ENCODE measurements at regions not wholly inside any gene's neighbourhood (a gene's known extent, or its start where the extent isn't known, plus 50 kb on each side); places are given as distances from the start of the nearest gene placed in this dataset.

- Histone ChIP-seq H3K36me3 (no peaks in the 10 kb centered on the region), H3K27me3 (no peaks in the 10 kb centered on the region), H3K9me3 (peaks cover 0 to 4% (median 0%) of the 10 kb centered on the region in 4 donors), H3K27ac (replicated peaks in 1 of 4) (no peak overlapping the region), H3K4me1 (peaks cover 0 to 2% (median 0%) of the 10 kb centered on the region in 4 donors), H3K4me3 (no peak overlapping the region)
- DNase-seq (ENCODE audit: extremely low spot score): no peak
- intact Hi-C loops (cut with DNase I): no loop called here
- no peak for TF ChIP-seq POLR2A (IDR thresholded peaks at IDR 0.05; ENCODE audit: low read depth)
- TF ChIP-seq EP300 (IDR thresholded peaks at IDR 0.05): no peak
- no peak for TF ChIP-seq POLR2AphosphoS5 (IDR thresholded peaks at IDR 0.05)
- TF ChIP-seq CTCF (IDR thresholded peaks at IDR 0.05): no peak
Measured at GRCh38 chr13:50735071-50735470, 108.4 kb downstream of the DLEU7 start.

DNA sequence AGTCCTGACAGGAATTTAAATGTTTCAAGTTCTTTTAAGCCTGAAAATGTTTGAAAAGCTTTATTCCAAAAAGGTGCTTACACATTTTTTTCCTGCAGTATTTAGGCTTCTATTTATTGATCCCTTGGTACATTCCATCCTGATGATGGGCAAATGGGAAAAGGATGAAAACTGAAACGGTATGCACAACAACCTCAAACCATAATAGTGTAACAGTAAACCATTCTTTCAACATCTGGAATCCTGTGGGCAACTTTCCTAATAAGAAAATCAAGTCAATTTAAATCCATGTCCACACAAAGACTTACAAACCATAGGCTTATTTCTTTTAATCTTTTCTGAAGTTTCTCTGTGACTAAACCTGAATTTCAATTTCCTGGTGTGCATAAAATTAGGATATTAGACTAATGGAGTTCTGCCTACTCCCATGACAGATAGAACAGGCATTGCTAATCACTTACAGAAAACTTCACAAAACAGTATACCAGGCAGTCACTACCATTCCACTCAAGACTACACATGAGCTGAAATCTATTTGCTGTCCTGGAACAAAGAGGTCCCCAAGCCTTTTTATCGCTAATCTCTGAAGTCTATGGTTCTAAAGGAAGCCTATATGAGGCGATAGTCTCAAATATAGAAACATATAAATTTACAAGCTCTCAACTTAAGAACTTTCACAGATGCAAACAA is 103.3 kb downstream of the DLEU7 start:
- H3K9me3 ChIP-seq: no peaks in the 10 kb centered on the region
- H3K27ac ChIP-seq (replicated peaks in 1 of 4): no peak overlapping the region
- no peaks in the 10 kb centered on the region for H3K4me1 ChIP-seq
- DNase-seq (ENCODE audit: extremely low spot score): no peak
- H3K36me3 ChIP-seq: no peaks in the 10 kb centered on the region
- no peak for TF ChIP-seq POLR2AphosphoS5 (IDR thresholded peaks at IDR 0.05)
- TF ChIP-seq CTCF (IDR thresholded peaks at IDR 0.05): no peak
- no peak for TF ChIP-seq POLR2A (IDR thresholded peaks at IDR 0.05; ENCODE audit: low read depth)
- TF ChIP-seq EP300 (IDR thresholded peaks at IDR 0.05): no peak
- 92% methylated on average over 3 of the region's 3 CpGs for WGBS
- H3K27me3 ChIP-seq: no peaks in the 10 kb centered on the region
- H3K4me3 ChIP-seq: no peak overlapping the region
- intact Hi-C loops (cut with DNase I): no loop called here

GRCh38 chr13:50742353-50742752 is 101.1 kb downstream of the DLEU7 start:
- WGBS: 89% methylated on average over 2 of the region's 2 CpGs
- Histone ChIP-seq H3K36me3 (no peaks in the 10 kb centered on the region), H3K4me1 (no peaks in the 10 kb centered on the region), H3K9me3 (no peaks in the 10 kb centered on the region), H3K4me3 (no peak overlapping the region), H3K27ac (replicated peaks in 1 of 4) (no peak overlapping the region), H3K27me3 (no peaks in the 10 kb centered on the region)
- intact Hi-C loops (cut with DNase I): no loop called here
- DNase-seq (ENCODE audit: extremely low spot score): no peak
- TF ChIP-seq EP300 (IDR thresholded peaks at IDR 0.05) (no peak), POLR2AphosphoS5 (IDR thresholded peaks at IDR 0.05) (no peak), POLR2A (IDR thresholded peaks at IDR 0.05; ENCODE audit: low read depth) (no peak), CTCF (IDR thresholded peaks at IDR 0.05) (no peak)

DNA sequence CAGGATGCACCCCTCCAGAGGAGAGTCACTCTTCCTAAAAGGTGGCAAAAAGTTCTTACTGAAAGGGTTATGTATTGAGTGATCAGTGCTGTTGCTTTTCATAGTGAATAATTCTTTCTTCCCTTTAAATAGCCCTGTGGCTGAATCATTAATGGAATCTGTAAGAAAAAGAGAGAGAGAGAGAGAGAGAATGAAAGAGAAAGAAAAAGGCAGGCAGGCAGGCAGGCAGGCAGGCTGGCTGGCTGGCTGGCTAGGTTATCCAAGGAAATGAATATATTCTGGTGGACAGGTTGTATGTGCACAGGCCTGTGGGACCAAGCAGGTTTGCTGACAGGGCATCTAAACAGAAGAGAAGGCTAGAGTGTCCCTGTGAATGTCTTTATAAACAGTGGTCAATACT is 100.5 kb downstream of the DLEU7 start:
- H3K9me3 ChIP-seq: no peaks in the 10 kb centered on the region
- intact Hi-C loops (cut with DNase I): no loop called here
- no peak for DNase-seq (ENCODE audit: extremely low spot score)

More for the DNA sequence above, 100.5 kb downstream of the DLEU7 start:
- H3K4me3 ChIP-seq: no peak overlapping the region
- no peaks in the 10 kb centered on the region for H3K4me1 ChIP-seq
- no peaks in the 10 kb centered on the region for H3K36me3 ChIP-seq
- H3K27me3 ChIP-seq: no peaks in the 10 kb centered on the region
- TF ChIP-seq POLR2AphosphoS5 (IDR thresholded peaks at IDR 0.05): no peak
- no peak for TF ChIP-seq EP300 (IDR thresholded peaks at IDR 0.05)
- no peak for TF ChIP-seq POLR2A (IDR thresholded peaks at IDR 0.05; ENCODE audit: low read depth)
- no peak for TF ChIP-seq CTCF (IDR thresholded peaks at IDR 0.05)
- no peak overlapping the region for H3K27ac ChIP-seq (replicated peaks in 1 of 4)

All from esophagus muscularis mucosa (tissue), 4 donors.